GM21367 (cell line): ENCODE measurements at regions not wholly inside any gene's neighbourhood (a gene's known extent, or its start where the extent isn't known, plus 50 kb on each side); places are given as distances from the start of the nearest gene placed in this dataset.
"Not testable (repeated sequence)": the region's sequence is repeated elsewhere in the genome, so short reads cannot be mapped to it uniquely, and the experiment has no call there.

Experiments used
- ATAC-seq: cut with Tn5 transposase; IDR thresholded peaks from one replicate; pipeline ENCODE4 v1.9.1; 2021; ENCODE audit not compliant: unreplicated experiment

- no peak for ATAC-seq
Observed at GRCh38 chr11:127800989-127801688, 786.2 kb downstream of the ETS1 start.

DNA sequence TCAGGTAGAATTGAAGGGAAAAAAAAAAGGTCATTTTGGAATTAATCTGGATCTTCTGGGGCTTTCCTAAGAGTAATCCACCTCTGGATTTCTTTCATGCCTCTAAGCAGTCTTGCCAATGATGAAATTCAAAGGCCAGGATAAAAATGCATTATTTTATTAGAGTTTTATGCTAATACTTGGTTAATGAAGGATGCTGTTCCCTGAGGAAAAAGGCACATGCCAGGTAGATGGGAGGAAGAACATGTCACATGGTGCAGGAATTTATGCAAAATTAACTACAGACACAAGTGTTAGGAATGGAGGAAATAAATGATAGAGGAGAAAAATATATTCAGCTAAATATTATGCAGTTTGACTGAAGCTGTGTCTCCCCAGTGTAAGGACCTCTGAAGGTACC, 792.0 kb downstream of the ETS1 start:
- no peak for ATAC-seq

- ATAC-seq, result no peak
Observed at GRCh38 chr11:127791844-127792243, 791.3 kb upstream of the KIRREL3 start.

DNA sequence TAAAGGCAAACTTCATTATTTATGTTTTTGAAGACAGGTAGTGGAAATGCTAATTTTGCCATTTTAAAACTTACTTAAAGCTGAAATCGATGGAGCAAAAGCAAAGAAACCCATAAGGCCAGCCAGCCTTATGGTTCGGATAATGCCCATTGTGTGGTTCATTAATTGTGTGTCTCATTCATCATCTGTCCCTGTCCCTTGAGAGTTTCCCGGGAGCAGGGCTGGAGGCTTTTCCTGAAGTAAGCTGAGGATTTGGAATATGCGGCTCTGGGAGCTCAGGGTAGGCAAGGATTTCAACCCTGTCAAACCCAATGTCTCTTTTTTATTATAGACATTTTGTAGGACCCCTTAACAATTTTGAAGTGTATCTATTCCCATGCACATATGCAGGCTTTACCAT, 790.0 kb upstream of the KIRREL3 start:
- ATAC-seq, result no peak

GRCh38 chr11:127789927-127790326, 789.4 kb upstream of the KIRREL3 start:
- no peak for ATAC-seq

DNA sequence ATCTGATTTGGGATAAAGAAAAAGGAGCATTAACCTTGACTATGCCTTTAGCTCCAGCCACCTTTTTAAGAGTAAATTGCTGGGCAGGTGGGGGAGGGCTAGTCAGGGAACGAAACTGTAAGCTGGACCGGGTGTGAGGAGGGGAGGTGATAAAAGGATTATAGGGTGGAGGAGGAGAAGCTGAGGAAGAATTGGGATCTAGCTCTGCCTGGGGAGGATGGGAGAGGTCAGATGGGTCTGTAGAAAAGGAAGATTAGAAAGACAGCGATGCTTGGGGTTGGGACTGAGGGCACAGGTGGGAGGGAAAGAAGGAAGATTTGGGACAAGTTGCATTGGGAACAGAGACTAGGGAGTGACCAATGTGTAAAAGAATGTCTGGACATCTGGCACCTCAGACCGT, 772.4 kb upstream of the KIRREL3 start:
- ATAC-seq, result not testable (repeated sequence)

DNA sequence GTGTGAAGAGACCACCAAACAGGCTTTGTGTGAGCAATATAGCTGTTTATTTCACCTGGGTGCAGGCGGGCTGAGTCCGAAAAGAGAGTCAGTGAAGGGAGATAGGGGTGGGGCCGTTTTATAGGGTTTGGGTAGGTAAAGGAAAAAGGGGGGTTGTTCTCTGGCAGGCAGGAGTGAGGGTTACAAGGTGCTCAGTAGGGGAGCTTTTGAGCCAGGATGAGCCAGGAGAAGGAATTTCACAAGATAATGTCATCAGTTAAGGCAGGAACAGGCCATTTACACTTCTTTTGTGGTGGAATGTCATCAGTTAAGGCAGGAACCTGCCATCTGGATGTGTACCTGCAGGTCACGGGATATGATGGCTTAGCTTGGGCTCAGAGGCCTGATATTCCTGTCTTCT, 768.4 kb upstream of the KIRREL3 start:
- ATAC-seq, result not testable (repeated sequence)

DNA sequence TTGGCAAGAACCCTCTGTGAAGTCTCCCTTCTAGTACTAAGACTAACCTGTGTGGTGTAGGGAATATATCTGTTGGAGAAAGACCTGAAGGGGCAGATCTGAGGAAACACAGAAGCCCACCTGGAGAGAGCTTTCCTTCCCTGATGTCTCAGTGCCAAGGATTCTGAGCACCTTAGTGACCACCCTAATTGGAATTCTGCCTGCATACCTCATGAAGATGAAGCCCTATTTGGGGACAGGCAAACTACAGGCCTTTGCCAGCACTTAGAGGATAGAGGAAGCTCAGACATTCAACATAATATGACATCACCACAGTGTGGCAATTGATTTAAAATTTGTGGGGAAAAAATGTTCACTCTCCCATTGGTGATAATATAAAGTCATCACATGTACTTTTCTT, 766.2 kb upstream of the KIRREL3 start:
- no peak for ATAC-seq

- no peak for ATAC-seq
Observed at GRCh38 chr11:127738771-127739286, 738.3 kb upstream of the KIRREL3 start.

DNA sequence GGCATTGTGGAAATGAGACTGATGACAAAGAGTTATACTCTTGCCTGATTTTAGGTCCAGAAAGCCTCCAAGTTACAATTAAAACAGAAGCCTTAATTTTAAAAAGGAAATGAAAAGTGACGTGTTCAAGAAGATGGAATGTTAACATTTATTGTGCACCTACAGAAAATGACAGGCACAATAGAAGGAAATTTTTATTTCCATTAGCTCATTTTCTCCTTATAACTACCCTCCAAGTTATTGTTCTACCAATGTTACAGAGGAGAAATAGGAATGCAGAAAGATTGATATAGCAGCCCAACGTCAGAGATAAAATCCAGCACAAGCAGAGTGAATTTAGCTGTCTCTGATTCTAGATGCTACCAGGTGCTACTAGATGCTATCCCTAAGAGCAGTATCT, 736.9 kb upstream of the KIRREL3 start:
- no peak for ATAC-seq

- no peak for ATAC-seq
Observed at GRCh38 chr11:127733552-127733951, 733.0 kb upstream of the KIRREL3 start.

GRCh38 chr11:127726367-127726766, 725.8 kb upstream of the KIRREL3 start:
- ATAC-seq, result no peak

DNA sequence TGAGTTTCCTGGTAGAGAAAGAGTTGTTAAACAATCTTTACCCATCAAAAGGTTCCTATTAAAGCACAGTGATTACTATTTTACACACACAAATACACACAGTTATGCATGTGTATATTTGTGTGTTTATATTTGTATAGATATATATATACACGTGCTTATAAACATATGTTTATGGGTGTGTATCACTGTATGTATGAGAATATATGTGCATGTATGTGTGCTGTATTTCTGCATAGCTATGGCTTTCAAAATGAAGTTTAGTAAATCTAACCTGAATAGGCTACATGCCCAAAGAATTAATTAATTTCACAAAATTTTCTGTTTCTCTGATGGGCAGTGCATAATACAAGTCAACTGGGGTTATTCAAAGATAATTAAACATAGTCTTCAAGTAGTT, 723.1 kb upstream of the KIRREL3 start:
- no peak for ATAC-seq

GRCh38 chr11:127713226-127713625, 712.7 kb upstream of the KIRREL3 start:
- ATAC-seq, result no peak

DNA sequence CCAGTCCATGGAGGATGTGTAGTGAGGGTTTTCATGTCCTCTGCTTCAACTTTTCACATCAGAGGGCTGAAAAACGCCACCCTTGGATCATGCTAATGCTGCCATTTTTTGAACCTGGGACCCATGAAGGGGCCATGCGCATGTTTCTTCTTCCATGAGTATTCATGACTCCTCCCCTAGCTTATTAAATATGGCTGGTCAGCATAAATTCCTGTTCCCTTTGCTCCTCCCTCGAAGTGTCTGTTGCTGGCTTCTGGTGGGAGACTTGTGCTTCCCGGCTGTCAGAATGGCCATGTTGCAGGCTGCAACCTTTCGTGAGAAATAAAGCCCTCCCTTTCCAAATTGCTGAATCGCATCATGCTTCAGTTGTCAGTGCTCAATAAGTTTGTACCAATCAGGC, 711.2 kb upstream of the KIRREL3 start:
- no peak for ATAC-seq

DNA sequence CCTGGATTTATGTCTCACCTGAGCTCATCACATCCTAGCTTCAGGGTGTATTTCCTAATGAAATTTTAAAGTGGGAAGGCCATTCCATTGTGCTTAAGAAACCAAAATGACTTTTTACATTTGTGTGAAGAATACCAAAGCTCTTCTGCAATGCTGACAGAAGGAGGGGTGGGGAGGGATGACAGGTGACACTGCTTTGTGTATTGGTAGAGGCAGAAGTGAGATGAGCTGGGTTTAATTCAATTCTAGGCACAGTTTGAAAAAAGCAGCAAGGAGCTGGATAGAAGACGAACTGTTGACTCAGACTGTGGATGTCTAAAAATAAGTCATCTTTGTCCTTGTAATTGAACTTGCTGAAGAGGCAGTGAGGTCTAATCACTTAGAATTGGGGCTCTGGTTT, 710.3 kb upstream of the KIRREL3 start:
- no peak for ATAC-seq

DNA sequence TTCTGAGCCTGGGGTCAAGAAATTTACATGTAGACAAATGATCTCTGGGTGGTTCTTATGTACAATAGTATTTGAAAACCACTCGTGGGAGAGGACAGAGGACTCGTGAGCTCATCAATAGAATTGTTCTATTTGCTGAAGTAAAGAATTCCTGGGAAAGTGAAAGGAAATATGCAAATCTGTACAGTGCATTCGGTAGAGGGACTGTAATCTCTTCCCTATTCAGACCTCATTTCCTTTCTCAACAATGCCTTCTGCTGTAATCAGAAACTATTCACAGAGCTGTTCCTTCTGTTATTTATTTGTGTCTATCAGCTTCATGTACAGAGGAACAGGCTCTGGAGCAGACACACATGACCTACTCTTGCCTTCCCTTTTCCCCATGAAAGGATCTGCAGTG, 709.4 kb upstream of the KIRREL3 start:
- ATAC-seq, result no peak

GRCh38 chr11:127693686-127694085, 693.1 kb upstream of the KIRREL3 start:
- no peak for ATAC-seq

DNA sequence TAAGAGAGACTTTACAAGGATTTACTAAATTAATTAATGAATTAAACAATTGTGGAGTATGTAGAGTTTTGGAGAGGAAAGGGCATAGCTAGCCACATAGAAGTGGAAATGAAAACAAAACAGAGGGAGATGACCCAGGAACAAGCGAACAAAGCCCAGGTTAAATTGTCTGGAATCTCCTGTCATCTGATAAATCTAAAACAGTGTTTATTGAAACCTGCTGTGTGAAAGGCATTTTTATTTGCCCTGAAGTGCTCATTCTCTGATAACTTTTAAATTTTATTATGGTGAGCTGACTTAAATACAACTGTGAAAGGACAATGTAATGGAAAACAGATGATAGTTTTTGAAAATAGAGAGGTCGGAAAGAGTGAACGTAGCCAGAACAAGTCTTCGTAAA, 682.8 kb upstream of the KIRREL3 start:
- ATAC-seq, result no peak

- ATAC-seq, result no peak
Observed at GRCh38 chr11:127679816-127680545, 679.4 kb upstream of the KIRREL3 start.

- ATAC-seq, result no peak
Observed at GRCh38 chr11:127678631-127679030, 678.1 kb upstream of the KIRREL3 start.

- no peak for ATAC-seq
Observed at GRCh38 chr11:127677660-127678425, 677.3 kb upstream of the KIRREL3 start.
